Activated CD8-positive, alpha-beta memory T cell treated with anti-CD3 and anti-CD28 coated beads, Interleukin-2, amount 50 U/mL, for 4 hours (primary cell): ENCODE measurements at regions not wholly inside any gene's neighbourhood (a gene's known extent, or its start where the extent isn't known, plus 50 kb on each side); places are given as distances from the start of the nearest gene placed in this dataset.
A peak's percentile ranks its signal among the peaks of the same experiment; 100 is the strongest.

Source experiments
- DNase-seq: peaks from one replicate; pipeline ENCODE4 v3.0.0-alpha.2; 2020

- DNase-seq: no peak
Measured at GRCh38 chr9:91043056-91043810, 241.6 kb downstream of the SYK start.

DNA sequence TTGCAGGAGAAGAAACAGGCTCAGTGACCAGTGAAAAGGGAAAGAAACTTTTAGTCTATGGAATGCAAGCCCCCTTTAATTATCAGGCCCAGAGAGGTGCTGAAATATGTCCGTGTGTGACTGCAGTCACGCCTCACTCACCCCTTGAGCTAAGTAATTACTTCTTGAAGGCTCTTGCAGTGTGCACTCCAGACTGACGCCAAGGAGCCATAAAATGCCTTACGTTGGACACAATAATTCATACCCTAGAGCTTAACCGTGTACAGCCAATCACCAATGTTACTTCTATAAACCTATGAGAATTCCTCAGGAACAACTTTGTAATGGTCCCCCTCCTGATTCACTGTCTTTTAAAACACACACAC is 242.2 kb downstream of the SYK start:
- DNase-seq: no peak

DNA sequence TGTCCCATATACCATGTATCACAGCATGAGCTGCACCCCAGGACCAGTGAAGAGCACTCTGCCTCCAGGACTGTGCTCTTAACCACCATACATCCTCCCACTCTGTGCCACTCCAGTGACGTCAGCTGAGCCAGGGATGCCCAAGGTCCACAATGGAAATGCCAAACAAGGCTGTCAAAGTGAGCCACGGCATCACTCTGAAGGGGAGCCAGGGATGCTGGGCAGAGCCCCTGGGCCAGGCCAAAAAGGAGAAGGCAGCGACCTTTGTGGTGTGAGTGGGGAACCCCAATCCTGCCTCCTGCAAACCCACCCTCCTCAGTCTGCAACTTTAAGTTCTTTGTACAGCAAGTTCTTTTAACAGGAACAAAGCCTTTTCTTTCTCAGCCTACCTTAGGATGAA is 242.7 kb downstream of the SYK start:
- DNase-seq: no peak

GRCh38 chr9:91045041-91045440 is 243.4 kb downstream of the SYK start:
- no peak for DNase-seq

DNA sequence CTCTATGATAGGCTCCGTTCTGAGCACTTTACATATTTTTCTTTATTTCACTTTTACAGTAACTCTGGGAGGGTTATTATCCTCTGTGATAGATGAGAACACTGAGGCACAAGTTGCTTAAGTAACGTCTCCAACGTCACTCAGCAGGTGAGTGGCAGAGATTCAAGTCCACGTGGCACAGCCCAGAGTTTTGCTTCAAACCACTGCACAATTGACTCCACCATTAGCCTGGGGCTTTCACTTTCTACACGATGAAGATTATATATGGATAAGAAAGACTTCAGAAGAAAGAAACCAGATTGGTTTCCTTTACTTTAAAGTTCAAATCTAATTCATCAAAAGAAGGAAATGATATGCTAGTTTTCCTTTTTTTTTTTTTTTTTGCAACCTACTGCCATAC is 245.9 kb downstream of the SYK start:
- DNase-seq: peak; percentile 38

- no peak for DNase-seq
Measured at GRCh38 chr9:91047993-91048607, 246.5 kb downstream of the SYK start.

DNA sequence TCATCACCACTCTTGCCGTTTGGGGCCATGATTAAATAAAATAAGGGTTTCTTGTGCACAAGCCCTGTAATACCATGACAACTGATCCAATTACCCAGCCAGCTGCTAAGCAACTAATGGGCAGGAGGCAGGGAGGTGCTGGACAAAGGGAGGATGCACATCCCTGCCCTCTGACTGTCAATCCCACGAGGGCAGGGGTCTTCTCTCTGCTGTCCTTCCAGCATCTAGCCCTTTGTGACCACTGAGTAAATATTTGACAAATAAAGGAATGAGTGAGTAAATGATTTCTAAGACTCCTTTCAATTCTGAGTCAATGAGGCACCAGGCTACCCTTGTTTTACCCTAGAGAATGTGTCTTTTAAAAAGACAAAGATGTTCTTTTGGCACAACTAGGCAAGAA is 247.1 kb downstream of the SYK start:
- DNase-seq: no peak

DNA sequence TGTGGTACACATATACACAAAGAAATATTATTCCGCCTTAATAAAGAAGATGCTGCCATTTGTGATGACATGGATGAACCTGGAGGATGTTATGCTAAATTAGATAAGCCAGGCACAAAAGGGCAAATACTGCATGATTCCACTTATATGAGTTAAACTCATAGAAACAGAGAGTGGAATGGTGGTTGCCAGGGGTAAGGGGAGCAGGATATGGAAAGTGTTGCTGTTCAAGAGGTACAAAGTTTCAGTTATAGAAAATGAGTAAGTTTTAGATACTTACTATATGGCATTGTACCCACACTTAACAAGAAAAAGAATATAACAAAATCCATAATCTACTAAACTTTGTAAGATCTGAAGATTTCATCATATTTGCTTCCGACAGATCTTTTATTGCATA is 252.2 kb downstream of the SYK start:
- DNase-seq: no peak

GRCh38 chr9:91055845-91056244 is 254.2 kb downstream of the SYK start:
- DNase-seq: no peak

DNA sequence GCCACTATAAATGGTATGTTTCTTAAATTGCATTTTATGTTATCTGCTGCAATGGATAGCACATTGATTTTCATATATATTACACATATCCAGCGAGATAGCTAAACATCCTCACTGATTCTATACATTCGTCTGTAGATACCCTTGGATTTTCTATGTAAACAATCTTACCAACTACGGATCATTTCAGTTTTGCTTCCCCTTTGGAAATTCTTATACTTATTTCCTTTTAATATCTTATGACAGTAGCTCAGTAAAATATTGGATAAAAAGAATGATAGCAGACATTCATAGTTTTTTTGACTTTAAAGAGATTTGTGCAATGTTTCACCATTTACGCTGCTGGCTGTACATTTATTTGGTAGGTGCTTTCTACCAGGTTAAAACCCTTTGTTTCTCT is 254.9 kb downstream of the SYK start:
- DNase-seq: no peak

DNA sequence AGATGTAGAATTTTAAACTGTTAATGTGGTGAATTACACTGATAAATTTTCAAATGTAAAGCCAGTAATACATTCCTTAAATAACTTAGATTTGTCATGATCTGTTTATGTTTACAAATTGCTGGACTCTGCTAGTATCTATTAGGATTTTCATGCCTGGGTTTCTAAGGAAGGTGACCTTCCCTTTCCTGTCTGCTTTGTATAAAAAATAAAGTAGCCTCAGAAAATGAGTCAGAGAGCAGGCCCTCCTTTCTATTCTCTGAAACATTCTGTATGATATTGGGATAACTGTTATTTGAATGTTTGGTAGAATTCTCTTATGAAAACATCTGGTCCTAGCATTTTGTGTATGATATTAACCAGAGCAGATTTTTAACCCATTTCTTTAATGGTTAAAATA is 255.3 kb downstream of the SYK start:
- DNase-seq: no peak

GRCh38 chr9:91059713-91060112 is 258.1 kb downstream of the SYK start:
- DNase-seq: no peak

- DNase-seq: no peak
Measured at GRCh38 chr9:91060520-91061343, 259.1 kb downstream of the SYK start.

GRCh38 chr9:91061506-91061905 is 259.9 kb downstream of the SYK start:
- DNase-seq: no peak

- DNase-seq: no peak
Measured at GRCh38 chr9:91062281-91062680, 260.7 kb downstream of the SYK start.

- no peak for DNase-seq
Measured at GRCh38 chr9:91063471-91063870, 261.9 kb downstream of the SYK start.

- DNase-seq: no peak
Measured at GRCh38 chr9:91065231-91066041, 263.8 kb downstream of the SYK start.

DNA sequence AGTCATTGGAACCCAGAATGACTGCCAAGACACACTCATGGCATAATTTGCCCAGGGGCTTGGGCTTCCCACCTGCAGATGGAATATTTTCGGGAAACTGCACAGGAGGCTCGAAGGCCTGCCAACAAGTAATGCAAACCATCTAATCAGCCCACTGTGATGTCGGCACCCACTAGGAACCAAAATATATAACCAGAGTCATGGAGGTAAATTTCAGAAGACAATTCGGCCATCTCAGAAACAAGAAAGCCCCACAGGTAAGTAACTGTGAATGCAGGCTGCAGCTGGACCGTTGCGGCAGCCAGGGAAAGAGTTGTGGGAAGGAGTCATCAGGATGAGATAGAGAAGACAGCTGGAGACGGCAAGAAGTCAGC is 264.4 kb downstream of the SYK start:
- DNase-seq: no peak

- no peak for DNase-seq
Measured at GRCh38 chr9:91066856-91067255, 265.2 kb downstream of the SYK start.

DNA sequence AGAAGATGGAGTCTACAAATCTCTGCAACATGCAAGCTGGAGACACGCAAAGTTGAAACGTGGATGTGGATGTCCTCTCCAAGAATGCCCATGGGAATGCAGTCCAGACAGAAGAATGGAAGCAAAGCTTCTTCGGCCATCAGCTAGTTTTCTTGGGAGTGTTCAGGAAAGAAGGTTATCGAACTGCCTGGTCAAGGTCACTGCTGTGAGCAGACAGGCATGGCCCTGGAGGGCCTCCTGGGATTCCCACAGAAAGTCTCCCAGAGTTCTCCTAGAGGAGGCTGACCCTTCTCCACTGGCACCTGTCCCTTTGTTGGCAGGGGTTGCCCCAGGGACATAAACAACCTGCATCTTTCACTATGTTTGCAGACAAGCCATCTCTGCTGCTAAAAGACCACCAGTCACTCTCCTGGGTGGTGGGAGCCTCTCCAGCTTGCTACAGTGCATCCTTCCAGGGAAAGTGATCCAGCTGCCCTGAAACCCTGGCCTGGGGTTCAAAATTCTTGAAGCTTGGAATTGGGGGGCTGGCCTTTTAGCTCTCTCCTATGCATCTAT is 265.8 kb downstream of the SYK start:
- no peak for DNase-seq

GRCh38 chr9:91071184-91071990 is 269.8 kb downstream of the SYK start:
- DNase-seq: peak; percentile 52
